PC-3 (cell line): ENCODE measurements at regions not wholly inside any gene's neighbourhood (a gene's known extent, or its start where the extent isn't known, plus 50 kb on each side); places are given as distances from the start of the nearest gene placed in this dataset.
"Not testable (repeated sequence)": the region's sequence is repeated elsewhere in the genome, so short reads cannot be mapped to it uniquely, and the experiment has no call there.

ENCODE experiments used
- ATAC-seq: fragments of 200-7000 bp; cut with Tn5 transposase; 2 replicates; pipeline ENCODE4 v1.9.1; 2020; ENCODE audit warnings: mild to moderate bottlenecking, moderate library complexity
- BruUV-seq: library from RNA; stranded (reverse); fragments of 400-500 nt; replicated peaks from 2 replicates; lab custom pipeline; 2021; lab: Mats Ljungman, UMichigan
- CTCF ChIA-PET: fragments of 300-600 bp; sonication (Branson Sonifier 250); formaldehyde crosslinking; loops from one replicate; lab custom pipeline; 2022; ENCODE audit warnings: antibody characterized with exemption; lab: Charles Lee
- POLR2A ChIA-PET: fragments of 300-600 bp; sonication (Branson Sonifier 250); formaldehyde crosslinking; loops from one replicate; lab custom pipeline; 2022; ENCODE audit warnings: antibody characterized with exemption; ENCODE audit not compliant: unreplicated experiment; lab: Charles Lee
- DNase-seq: peaks from one replicate; pipeline ENCODE4 v3.0.0-alpha.2; 2015
- H2AFZ ChIP-seq: fragments of 300-600 bp; sonication (generic); 2 replicates; pipeline ENCODE4 v1.6.0; 2016; ENCODE audit warnings: antibody characterized with exemption, low read length
- H3F3A ChIP-seq: fragments of 300-600 bp; sonication (generic); one replicate; pipeline ENCODE4 v1.6.0; 2017; ENCODE audit warnings: antibody characterized with exemption, low read length, control low read depth, mild to moderate bottlenecking; ENCODE audit not compliant: unreplicated experiment
- H3K27ac ChIP-seq: fragments of 300-600 bp; sonication (generic); 2 replicates; pipeline ENCODE4 v1.5.1; 2016; ENCODE audit warnings: mild to moderate bottlenecking, low read length
- H3K27me3 ChIP-seq: fragments of 300-600 bp; sonication (generic); 2 replicates; pipeline ENCODE4 v1.6.1; 2016; ENCODE audit warnings: low read length, mixed read lengths
- H3K36me3 ChIP-seq: fragments of 300-600 bp; sonication (generic); 2 replicates; pipeline ENCODE4 v1.6.1; 2016; ENCODE audit warnings: low read depth, mixed run types, low read length, mixed read lengths
- H3K4me1 ChIP-seq: fragments of 300-600 bp; sonication (generic); 2 replicates; pipeline ENCODE4 v1.5.1; 2016; ENCODE audit warnings: low read length; ENCODE audit not compliant: insufficient read depth
- H3K4me2 ChIP-seq: fragments of 300-600 bp; sonication (generic); 2 replicates; pipeline ENCODE4 v1.6.0; 2016; ENCODE audit warnings: low read length
- H3K4me3 ChIP-seq: fragments of 300-600 bp; sonication (generic); 2 replicates; pipeline ENCODE4 v1.5.1; 2016; ENCODE audit warnings: mild to moderate bottlenecking, low read length, mixed read lengths
- H3K79me2 ChIP-seq: fragments of 300-600 bp; sonication (generic); 2 replicates; pipeline ENCODE4 v1.6.1; 2017; ENCODE audit warnings: low read length, mixed read lengths
- H3K9ac ChIP-seq: fragments of 300-600 bp; sonication (generic); 2 replicates; pipeline ENCODE4 v1.6.0; 2016; ENCODE audit warnings: mild to moderate bottlenecking, low read length
- H3K9me2 ChIP-seq: fragments of 300-600 bp; sonication (generic); replicated peaks from 2 replicates; pipeline ENCODE4 v1.6.1; 2016; ENCODE audit warnings: mixed run types, low read length, mixed read lengths
- H3K9me3 ChIP-seq: fragments of 300-600 bp; sonication (generic); 2 replicates; pipeline ENCODE4 v1.6.1; 2016; ENCODE audit warnings: low read length, mixed read lengths
- H4K20me1 ChIP-seq: fragments of 300-600 bp; sonication (generic); 2 replicates; pipeline ENCODE4 v1.6.1; 2016; ENCODE audit warnings: low read length, mixed read lengths
- EZH2 ChIP-seq: fragments of 300-600 bp; sonication (generic); IDR thresholded peaks from one replicate; pipeline ENCODE4 v1.6.1; 2017; ENCODE audit warnings: antibody characterized with exemption, mild to moderate bottlenecking, low read length; ENCODE audit not compliant: unreplicated experiment
- EZH2phosphoT487 ChIP-seq: fragments of 300-600 bp; sonication (generic); IDR thresholded peaks from 2 replicates; pipeline ENCODE4 v1.6.1; 2018; ENCODE audit warnings: mild to moderate bottlenecking, antibody characterized with exemption, low read length, borderline replicate concordance
- intact Hi-C: fragments of 100-400 bp; cut with micrococcal nuclease; formaldehyde crosslinking; loops from 2 replicates; pipeline ENCODE4 v1.9.0; 2023
- TF ChIP-seq, protein P1 (sequence below): fragments of 300-600 bp; sonication (generic); conservative IDR thresholded peaks from 2 replicates; pipeline ENCODE4 v1.5.1; 2017; ENCODE audit warnings: antibody characterized with exemption, low read depth, mild to moderate bottlenecking, low read length

DNA sequence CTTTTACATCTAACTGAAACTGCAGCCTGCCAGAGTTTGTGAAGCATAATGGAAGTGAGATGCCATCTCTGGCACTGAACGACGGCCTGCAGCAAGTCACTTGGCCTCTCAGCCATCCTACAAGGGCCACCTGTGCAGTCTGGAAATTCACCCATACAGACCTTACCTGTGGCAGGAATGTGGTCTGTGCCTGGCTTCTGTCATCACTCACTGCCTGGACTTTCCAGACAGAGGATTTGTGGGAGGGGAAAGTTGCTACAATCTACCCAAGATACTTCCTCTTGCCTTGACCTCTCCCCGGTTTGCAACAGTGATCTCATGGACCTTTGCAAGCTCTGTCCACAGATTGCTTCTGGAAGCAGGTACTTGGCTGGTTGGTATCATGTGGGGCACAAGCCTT, 58.4 kb upstream of the ATP1B1 start:
- Histone ChIP-seq H3K4me1 (peaks cover 11% of the 10 kb centered on the region), H3K79me2 (no peaks in the 10 kb centered on the region), H3K9me3 (no peaks in the 10 kb centered on the region), H2AFZ (no peak overlapping the region), H3K9me2 (no peaks in the 10 kb centered on the region), H3K9ac (no peak overlapping the region), H3K27me3 (no peaks in the 10 kb centered on the region), H3F3A (no peaks in the 10 kb centered on the region), H3K27ac (no peak overlapping the region), H4K20me1 (no peaks in the 10 kb centered on the region), H3K36me3 (no peaks in the 10 kb centered on the region), H3K4me3 (no peak overlapping the region), H3K4me2 (no peak overlapping the region)
- no TSS peak for BruUV-seq
- CTCF ChIA-PET = no interaction called here
- POLR2A ChIA-PET = no interaction called here
- DNase-seq (no peak), ATAC-seq (no peak)
- TF ChIP-seq, protein P1, sequence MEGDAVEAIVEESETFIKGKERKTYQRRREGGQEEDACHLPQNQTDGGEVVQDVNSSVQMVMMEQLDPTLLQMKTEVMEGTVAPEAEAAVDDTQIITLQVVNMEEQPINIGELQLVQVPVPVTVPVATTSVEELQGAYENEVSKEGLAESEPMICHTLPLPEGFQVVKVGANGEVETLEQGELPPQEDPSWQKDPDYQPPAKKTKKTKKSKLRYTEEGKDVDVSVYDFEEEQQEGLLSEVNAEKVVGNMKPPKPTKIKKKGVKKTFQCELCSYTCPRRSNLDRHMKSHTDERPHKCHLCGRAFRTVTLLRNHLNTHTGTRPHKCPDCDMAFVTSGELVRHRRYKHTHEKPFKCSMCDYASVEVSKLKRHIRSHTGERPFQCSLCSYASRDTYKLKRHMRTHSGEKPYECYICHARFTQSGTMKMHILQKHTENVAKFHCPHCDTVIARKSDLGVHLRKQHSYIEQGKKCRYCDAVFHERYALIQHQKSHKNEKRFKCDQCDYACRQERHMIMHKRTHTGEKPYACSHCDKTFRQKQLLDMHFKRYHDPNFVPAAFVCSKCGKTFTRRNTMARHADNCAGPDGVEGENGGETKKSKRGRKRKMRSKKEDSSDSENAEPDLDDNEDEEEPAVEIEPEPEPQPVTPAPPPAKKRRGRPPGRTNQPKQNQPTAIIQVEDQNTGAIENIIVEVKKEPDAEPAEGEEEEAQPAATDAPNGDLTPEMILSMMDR = no peak
- intact Hi-C loops = no loop called here

DNA sequence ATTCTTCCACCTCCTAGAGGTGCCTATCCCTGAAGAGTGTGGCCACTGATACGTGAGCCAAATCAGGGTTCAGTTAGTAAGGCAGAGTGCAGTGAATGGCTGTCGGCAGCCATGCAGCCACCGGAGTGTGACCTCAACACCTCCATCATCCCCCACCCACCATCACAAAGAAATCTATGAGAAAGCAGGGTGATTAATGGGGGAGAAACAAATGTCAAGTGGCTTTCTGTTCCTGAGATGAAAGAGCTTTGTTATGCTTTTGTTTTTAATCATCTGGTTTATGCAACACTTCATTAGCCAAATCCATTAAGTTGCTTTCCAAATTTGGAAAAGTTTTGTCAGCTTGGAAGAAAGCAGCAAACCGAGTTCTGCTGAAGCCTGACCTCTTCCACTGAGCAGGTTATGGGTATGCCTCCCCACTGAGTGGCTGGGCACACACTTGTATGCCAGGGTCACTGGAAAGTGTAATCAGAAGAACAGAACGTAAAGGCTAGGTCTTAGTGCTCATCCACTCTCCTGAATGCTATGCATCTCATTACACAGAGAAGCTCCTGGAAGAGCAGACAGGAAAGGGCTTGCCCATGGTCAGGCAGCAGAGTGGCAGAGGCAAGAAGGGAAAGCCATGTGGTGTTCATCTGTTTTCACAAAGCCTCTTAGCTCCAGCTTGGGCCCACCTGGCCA, 57.1 kb upstream of the ATP1B1 start:
- no peak for ATAC-seq
- ChIA-PET POLR2A (no interaction called here), CTCF (no interaction called here)

DNA sequence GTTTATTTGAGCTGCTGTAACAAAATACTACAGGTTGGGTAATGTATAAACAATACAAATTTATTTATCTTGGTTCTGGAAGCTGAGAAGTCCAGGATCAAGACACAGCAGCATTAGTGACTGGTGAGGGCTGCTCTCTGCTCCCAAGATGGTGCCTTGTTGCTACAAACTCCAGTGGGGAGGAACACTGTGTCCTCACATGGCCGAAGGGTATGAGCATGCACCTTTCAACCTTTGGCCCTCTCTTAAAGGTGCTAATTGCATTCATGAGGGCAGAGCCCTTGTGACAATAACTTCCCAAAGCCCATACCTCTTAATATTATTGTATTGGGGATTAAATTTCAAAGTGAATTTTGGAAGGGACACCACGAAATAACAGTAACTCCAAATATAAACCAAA, 55.3 kb upstream of the ATP1B1 start:
- no peaks in the 10 kb centered on the region for H3F3A ChIP-seq
- BruUV-seq = no TSS peak
- intact Hi-C loops = no loop called here
- no peak overlapping the region for H3K27ac ChIP-seq
- H3K9me2 ChIP-seq = no peaks in the 10 kb centered on the region
- no peak overlapping the region for H2AFZ ChIP-seq
- H3K9me3 ChIP-seq = no peaks in the 10 kb centered on the region
- DNase-seq = no peak
- H3K9ac ChIP-seq = no peak overlapping the region
- H3K4me1 ChIP-seq = no peaks in the 10 kb centered on the region
- H3K4me2 ChIP-seq = no peak overlapping the region
- CTCF ChIA-PET = interaction anchor here (0.6 kb wide), 1 partner anchor 673 kb away, joined by 4 read pairs; no protein-coding TSS in a partner anchor
- POLR2A ChIA-PET = no interaction called here
- no peaks in the 10 kb centered on the region for H4K20me1 ChIP-seq
- no peak overlapping the region for H3K4me3 ChIP-seq
- no peak for ATAC-seq
- H3K27me3 ChIP-seq = no peaks in the 10 kb centered on the region
- no peaks in the 10 kb centered on the region for H3K36me3 ChIP-seq
- TF ChIP-seq, protein P1 = no peak
- TF ChIP-seq EZH2 = no peak
- TF ChIP-seq EZH2phosphoT487 = no peak
- H3K79me2 ChIP-seq = no peaks in the 10 kb centered on the region

More for the DNA sequence above, 57.1 kb upstream of the ATP1B1 start:
- no peak overlapping the region for H3K4me2 ChIP-seq
- no peak overlapping the region for H3K27ac ChIP-seq
- TF ChIP-seq EZH2phosphoT487 (no peak), EZH2 (no peak)
- TF ChIP-seq, protein P1 = no peak
- peaks cover 3% of the 10 kb centered on the region for H3K4me1 ChIP-seq
- no peaks in the 10 kb centered on the region for H3K9me3 ChIP-seq
- no peaks in the 10 kb centered on the region for H4K20me1 ChIP-seq
- H3K27me3 ChIP-seq = no peaks in the 10 kb centered on the region
- no peak overlapping the region for H3K9ac ChIP-seq
- H3K4me3 ChIP-seq = no peak overlapping the region
- no peak for DNase-seq
- H3K36me3 ChIP-seq = no peaks in the 10 kb centered on the region
- BruUV-seq = no TSS peak
- H2AFZ ChIP-seq = no peak overlapping the region
- H3K9me2 ChIP-seq = no peaks in the 10 kb centered on the region
- intact Hi-C loops = no loop called here
- H3K79me2 ChIP-seq = no peaks in the 10 kb centered on the region
- H3F3A ChIP-seq = no peaks in the 10 kb centered on the region

DNA sequence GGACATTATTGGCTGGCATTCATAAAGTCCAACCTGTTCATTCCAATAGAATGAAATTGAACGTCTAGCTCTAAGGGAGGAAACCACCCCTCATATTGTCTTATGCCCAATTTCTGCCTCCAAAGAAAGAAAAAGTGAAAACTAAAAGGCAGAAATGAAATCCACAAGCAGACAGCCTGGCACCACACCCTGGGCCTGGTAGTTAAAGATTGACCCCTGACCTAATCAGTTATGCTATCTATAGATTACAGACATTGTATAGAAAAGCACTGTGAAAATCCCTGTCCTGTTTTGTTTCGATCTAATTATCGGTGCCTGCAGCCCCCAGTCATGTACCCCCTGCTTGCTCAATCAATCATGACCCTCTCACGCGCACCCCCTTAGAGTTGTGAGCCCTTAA, 54.3 kb upstream of the ATP1B1 start:
- H3K36me3 ChIP-seq, H4K20me1 ChIP-seq, H3K27ac ChIP-seq, DNase-seq, intact Hi-C loops, CTCF ChIA-PET, BruUV-seq, H2AFZ ChIP-seq, H3K9me3 ChIP-seq, H3K9me2 ChIP-seq, H3K4me1 ChIP-seq, POLR2A ChIA-PET, H3K4me3 ChIP-seq, H3K79me2 ChIP-seq, H3K27me3 ChIP-seq, H3K9ac ChIP-seq, H3K4me2 ChIP-seq, H3F3A ChIP-seq, ATAC-seq: not testable (repeated sequence)
